ENCODE measurements at regions not wholly inside any gene's neighbourhood (a gene's known extent, or its start where the extent isn't known, plus 50 kb on each side); places are given as distances from the start of the nearest gene placed in this dataset.

DNA sequence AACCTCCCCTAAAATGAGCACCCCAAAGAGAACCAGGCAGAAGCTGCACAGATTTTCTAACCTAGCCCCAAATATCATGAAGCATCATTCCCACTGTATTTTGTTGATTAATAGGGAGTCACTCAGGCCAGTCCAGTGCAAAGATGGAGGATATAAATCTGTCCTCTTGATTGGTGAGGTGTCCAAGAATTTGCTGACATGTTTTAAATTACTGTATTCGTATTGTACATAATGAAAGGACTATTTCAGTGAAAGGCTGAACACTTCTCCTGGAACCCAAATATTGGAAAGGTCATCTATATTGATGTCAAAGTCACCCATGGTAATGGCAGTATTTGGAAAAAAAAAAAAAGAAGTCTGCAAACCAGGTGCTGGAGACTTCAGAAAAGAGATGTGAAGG lies 477.5 kb downstream of the RMST start:
- H3K4me1 ChIP-seq: no peaks in the 10 kb centered on the region
- H3K36me3 ChIP-seq: no peaks in the 10 kb centered on the region
- no peak overlapping the region for H3K9ac ChIP-seq
- H3K27me3 ChIP-seq: no peaks in the 10 kb centered on the region
- H3K4me3 ChIP-seq: no peak overlapping the region
- no peak overlapping the region for H3K4me2 ChIP-seq
- no peak overlapping the region for H3K27ac ChIP-seq
- H4K20me1 ChIP-seq: no peaks in the 10 kb centered on the region
- no peaks in the 10 kb centered on the region; the same call in 1 of the 2 replicates for H3K9me3 ChIP-seq
- TF ChIP-seq Cebpa-rat (IDR thresholded peaks at IDR 0.05): no peak

DNA sequence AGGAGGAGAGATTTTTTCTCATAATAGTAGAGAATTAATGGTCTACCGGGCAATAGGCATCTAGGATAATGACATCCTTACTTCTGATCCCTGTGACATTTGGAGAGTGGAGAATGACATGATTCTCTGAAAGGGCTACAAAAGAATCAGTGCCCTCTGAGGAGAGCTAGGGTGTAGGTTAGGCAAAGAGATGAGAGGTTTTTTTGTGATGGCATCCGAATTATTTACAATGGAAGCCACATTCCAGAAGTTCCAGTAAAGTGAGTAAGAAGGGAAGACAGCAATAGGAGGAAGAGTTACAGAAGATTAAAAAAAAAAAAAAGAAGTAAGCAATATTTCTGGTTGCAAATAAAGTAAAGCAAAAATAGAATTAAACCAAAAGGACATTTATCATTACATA lies 478.0 kb downstream of the RMST start:
- Histone ChIP-seq H3K4me3 (no peak overlapping the region), H3K36me3 (no peaks in the 10 kb centered on the region), H3K9ac (no peak overlapping the region), H3K4me2 (no peak overlapping the region), H3K9me3 (no peaks in the 10 kb centered on the region; the same call in 1 of the 2 replicates), H4K20me1 (no peaks in the 10 kb centered on the region), H3K4me1 (no peaks in the 10 kb centered on the region), H3K27me3 (no peaks in the 10 kb centered on the region), H3K27ac (no peak overlapping the region)
- TF ChIP-seq Cebpa-rat (IDR thresholded peaks at IDR 0.05): no peak

DNA sequence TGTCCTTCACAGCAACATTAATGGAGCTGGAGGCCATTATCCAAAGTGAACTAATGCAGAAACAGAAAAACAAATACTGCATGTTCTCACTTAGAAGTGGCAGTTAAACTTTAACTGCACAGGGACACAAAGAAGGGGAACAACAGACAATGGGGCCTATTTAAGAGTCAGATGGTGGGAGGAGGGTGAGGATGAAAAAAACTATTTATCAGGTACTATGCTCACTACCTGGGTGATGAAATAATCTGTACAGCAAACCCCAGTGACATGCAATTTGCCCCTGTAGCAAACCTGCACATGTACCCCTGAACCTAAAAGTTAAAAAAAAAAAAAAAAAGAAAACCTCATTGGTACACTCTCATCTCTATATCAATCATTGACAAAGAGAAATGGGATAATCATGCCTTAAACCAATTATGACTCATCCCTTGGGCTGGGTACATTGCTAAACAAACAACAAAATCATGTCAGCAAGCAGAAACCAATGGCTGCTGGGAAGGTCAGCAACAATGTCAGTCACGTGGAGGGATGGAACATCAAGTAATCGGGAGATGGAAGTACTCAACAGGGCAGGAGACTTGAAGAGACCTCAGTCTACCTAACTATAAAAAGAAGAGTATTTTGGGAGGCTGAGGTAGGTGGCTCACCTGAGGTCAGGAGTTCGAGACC lies 479.2 kb downstream of the RMST start:
- no peaks in the 10 kb centered on the region for H4K20me1 ChIP-seq
- H3K4me1 ChIP-seq: no peaks in the 10 kb centered on the region
- H3K27me3 ChIP-seq: no peaks in the 10 kb centered on the region
- no peak overlapping the region for H3K4me2 ChIP-seq
- no peak overlapping the region for H3K9ac ChIP-seq
- no peaks in the 10 kb centered on the region; the same call in 1 of the 2 replicates for H3K9me3 ChIP-seq
- H3K27ac ChIP-seq: no peak overlapping the region
- TF ChIP-seq Cebpa-rat (IDR thresholded peaks at IDR 0.05): no peak
- H3K36me3 ChIP-seq: no peaks in the 10 kb centered on the region
- no peak overlapping the region for H3K4me3 ChIP-seq

DNA sequence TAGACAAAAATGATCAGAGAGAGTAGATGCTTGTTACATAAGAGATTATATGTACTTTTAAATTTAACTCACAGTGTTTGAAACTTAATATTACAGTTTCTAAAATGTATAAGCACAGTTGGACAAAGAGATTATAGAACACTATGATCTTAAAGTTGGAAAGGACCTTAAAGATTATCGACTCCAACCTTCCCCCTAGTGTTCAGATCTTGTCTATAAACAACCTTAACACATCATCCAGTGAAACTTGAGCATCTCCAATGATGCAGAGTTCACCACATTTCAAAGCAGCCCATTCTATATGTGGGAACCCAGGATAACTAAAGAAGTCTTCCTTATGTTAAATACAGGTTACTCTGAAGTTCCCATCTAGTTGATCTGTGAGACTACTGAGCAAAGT lies 480.8 kb downstream of the RMST start:
- H3K4me2 ChIP-seq: no peak overlapping the region
- no peaks in the 10 kb centered on the region; the same call in 1 of the 2 replicates for H3K9me3 ChIP-seq
- no peaks in the 10 kb centered on the region for H4K20me1 ChIP-seq
- H3K36me3 ChIP-seq: no peaks in the 10 kb centered on the region
- no peak overlapping the region for H3K9ac ChIP-seq
- no peaks in the 10 kb centered on the region for H3K27me3 ChIP-seq
- no peak overlapping the region for H3K27ac ChIP-seq
- H3K4me3 ChIP-seq: no peak overlapping the region
- no peak for TF ChIP-seq Cebpa-rat (IDR thresholded peaks at IDR 0.05)
- H3K4me1 ChIP-seq: no peaks in the 10 kb centered on the region

GRCh38 chr12:97944576-97944975 lies 482.0 kb downstream of the RMST start:
- H3K4me3 ChIP-seq: no peak overlapping the region
- no peaks in the 10 kb centered on the region for H3K36me3 ChIP-seq
- no peaks in the 10 kb centered on the region for H3K27me3 ChIP-seq
- no peak overlapping the region for H3K27ac ChIP-seq
- H3K9me3 ChIP-seq: no peaks in the 10 kb centered on the region; the same call in 1 of the 2 replicates
- H3K9ac ChIP-seq: no peak overlapping the region
- H3K4me2 ChIP-seq: no peak overlapping the region
- no peak for TF ChIP-seq Cebpa-rat (IDR thresholded peaks at IDR 0.05)
- H4K20me1 ChIP-seq: no peaks in the 10 kb centered on the region
- H3K4me1 ChIP-seq: no peaks in the 10 kb centered on the region

GRCh38 chr12:97946701-97947100 lies 484.1 kb downstream of the RMST start:
- no peak for TF ChIP-seq Cebpa-rat (IDR thresholded peaks at IDR 0.05)
- Histone ChIP-seq H3K4me2 (no peak overlapping the region), H4K20me1 (no peaks in the 10 kb centered on the region), H3K9ac (no peak overlapping the region), H3K4me3 (no peak overlapping the region), H3K27ac (no peak overlapping the region), H3K27me3 (no peaks in the 10 kb centered on the region), H3K36me3 (no peaks in the 10 kb centered on the region), H3K4me1 (no peaks in the 10 kb centered on the region), H3K9me3 (no peaks in the 10 kb centered on the region; the same call in 1 of the 2 replicates)

DNA sequence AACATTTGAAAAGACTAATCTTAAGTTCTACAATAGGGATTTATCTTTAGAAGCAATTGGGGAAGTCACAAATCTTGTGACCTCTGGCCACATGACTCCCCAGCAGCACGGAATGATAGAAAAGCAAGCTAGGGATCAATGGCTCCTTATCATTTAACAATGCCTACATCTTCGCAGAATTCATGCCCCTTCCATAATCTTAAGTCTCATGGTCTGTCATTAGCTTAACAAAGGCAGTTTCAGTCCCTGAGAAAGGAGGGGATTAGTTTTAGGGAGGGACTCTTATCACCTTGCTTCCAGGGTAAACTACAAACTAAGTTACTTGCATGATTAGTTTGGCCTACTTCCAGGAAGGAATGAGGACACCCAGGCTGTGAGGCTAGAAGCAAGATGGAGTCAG lies 486.0 kb downstream of the RMST start:
- H3K4me1 ChIP-seq: no peaks in the 10 kb centered on the region
- H3K36me3 ChIP-seq: no peaks in the 10 kb centered on the region
- no peak for TF ChIP-seq Cebpa-rat (IDR thresholded peaks at IDR 0.05)
- H3K9ac ChIP-seq: no peak overlapping the region
- H3K9me3 ChIP-seq: no peaks in the 10 kb centered on the region
- no peak overlapping the region for H3K27ac ChIP-seq
- no peak overlapping the region for H3K4me3 ChIP-seq
- no peak overlapping the region for H3K4me2 ChIP-seq
- H4K20me1 ChIP-seq: no peaks in the 10 kb centered on the region
- no peaks in the 10 kb centered on the region for H3K27me3 ChIP-seq

DNA sequence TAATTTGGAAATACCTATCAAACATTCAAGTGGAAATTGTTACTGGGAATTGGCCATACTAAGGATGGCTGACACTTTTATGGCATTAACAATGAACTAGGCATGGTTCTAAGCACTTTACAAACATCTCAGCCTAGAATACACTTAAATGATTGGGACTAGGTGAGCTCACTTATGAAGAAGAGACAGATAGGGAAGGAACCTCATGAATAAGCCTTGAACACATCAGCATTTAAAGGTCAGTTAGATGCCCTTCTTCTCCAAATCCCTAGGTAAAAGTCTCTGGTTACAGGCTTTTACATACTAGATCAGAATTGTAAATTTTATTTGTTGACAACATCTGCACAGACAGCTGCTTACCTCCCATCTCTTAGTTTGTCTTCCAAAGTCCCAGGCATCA lies 488.6 kb downstream of the RMST start:
- H3K9ac ChIP-seq: no peak overlapping the region
- no peaks in the 10 kb centered on the region for H3K27me3 ChIP-seq
- no peak overlapping the region for H3K27ac ChIP-seq
- no peaks in the 10 kb centered on the region for H3K4me1 ChIP-seq
- no peak overlapping the region for H3K4me3 ChIP-seq
- H3K9me3 ChIP-seq: no peaks in the 10 kb centered on the region
- TF ChIP-seq Cebpa-rat (IDR thresholded peaks at IDR 0.05): no peak
- no peaks in the 10 kb centered on the region for H4K20me1 ChIP-seq
- H3K36me3 ChIP-seq: no peaks in the 10 kb centered on the region
- no peak overlapping the region for H3K4me2 ChIP-seq

DNA sequence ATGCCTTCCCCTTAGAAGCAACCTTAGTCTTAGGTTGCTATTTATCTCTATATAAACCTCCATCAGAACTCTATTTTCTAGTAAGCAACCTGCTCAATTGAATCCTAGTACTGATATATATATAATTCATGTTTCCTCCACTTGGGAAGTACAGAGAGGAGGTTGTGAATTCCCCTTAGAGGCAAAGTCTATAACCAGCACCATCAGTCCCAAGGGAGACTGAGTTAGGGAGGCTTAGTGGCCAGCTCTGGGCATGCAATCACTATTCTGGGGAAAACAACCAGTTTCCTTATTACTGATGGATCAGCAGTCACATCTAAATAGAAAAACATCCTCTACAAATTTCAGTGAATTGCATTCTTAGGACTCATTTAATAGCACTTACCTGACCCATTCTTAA lies 489.1 kb downstream of the RMST start:
- no peak overlapping the region for H3K4me2 ChIP-seq
- no peaks in the 10 kb centered on the region for H4K20me1 ChIP-seq
- TF ChIP-seq Cebpa-rat (IDR thresholded peaks at IDR 0.05): no peak
- no peaks in the 10 kb centered on the region for H3K27me3 ChIP-seq
- no peaks in the 10 kb centered on the region for H3K4me1 ChIP-seq
- no peak overlapping the region for H3K27ac ChIP-seq
- no peaks in the 10 kb centered on the region for H3K9me3 ChIP-seq
- H3K36me3 ChIP-seq: no peaks in the 10 kb centered on the region
- H3K9ac ChIP-seq: no peak overlapping the region
- no peak overlapping the region for H3K4me3 ChIP-seq

DNA sequence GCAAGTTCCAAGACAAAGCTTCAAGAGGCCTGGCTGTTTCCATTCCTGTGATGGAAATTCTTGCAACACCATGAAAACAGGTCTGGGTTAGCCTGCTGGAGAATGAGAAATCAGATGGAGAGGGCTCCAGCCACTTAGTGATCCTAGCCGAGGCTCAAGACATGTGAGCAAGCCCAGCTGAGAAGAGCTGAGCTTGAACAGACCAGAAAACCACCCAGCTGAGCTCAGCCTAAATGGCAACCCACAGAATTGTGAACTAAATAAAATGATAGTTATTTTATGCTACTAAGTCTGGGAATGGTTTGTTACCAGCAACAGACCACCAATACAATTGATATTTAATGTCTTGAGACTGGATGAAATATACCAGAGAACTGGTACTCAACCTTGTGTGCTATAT lies 494.5 kb downstream of the RMST start:
- H4K20me1 ChIP-seq: no peaks in the 10 kb centered on the region
- no peak overlapping the region for H3K27ac ChIP-seq
- H3K36me3 ChIP-seq: no peaks in the 10 kb centered on the region
- no peaks in the 10 kb centered on the region for H3K27me3 ChIP-seq
- peaks cover 12% of the 10 kb centered on the region for H3K9me3 ChIP-seq
- no peak overlapping the region for H3K4me3 ChIP-seq
- no peak overlapping the region for H3K4me2 ChIP-seq
- no peak for TF ChIP-seq Cebpa-rat (IDR thresholded peaks at IDR 0.05)
- H3K4me1 ChIP-seq: no peaks in the 10 kb centered on the region
- no peak overlapping the region for H3K9ac ChIP-seq

DNA sequence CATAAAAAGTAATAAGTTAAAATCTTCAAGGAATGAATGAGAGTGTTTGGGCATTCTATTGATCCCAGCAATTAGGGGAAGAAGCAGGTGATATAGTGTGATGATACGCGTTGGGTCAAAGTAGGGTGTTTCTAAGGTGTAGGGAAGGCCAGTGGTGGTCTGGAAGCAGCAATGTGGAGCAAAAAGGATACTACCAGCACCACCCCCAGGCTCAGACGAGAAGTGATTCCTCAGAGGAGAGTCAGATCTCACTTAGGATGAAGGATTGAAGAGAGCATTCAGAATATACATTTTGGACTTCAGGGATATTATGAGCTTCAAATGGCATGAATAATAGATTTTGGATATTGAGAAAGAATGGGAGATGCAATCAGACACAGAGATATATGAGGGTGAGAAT lies 497.6 kb downstream of the RMST start:
- Histone ChIP-seq H3K9me3 (peaks cover 12% of the 10 kb centered on the region), H3K4me3 (no peak overlapping the region), H3K27me3 (no peaks in the 10 kb centered on the region), H3K9ac (no peak overlapping the region), H3K27ac (no peak overlapping the region), H3K4me1 (no peaks in the 10 kb centered on the region), H4K20me1 (no peaks in the 10 kb centered on the region), H3K36me3 (no peaks in the 10 kb centered on the region), H3K4me2 (no peak overlapping the region)
- no peak for TF ChIP-seq Cebpa-rat (IDR thresholded peaks at IDR 0.05)

Measured in BLaER1 (cell line).